Duodenal mucosa (tissue), 2 donors: ENCODE measurements at regions not wholly inside any gene's neighbourhood (a gene's known extent, or its start where the extent isn't known, plus 50 kb on each side); places are given as distances from the start of the nearest gene placed in this dataset.
"Not testable (repeated sequence)": the region's sequence is repeated elsewhere in the genome, so short reads cannot be mapped to it uniquely, and the experiment has no call there.

Experiments
- H3K27ac ChIP-seq: one replicate; pipeline ENCODE4 v1.7.0; 2013; ENCODE audit warnings: low read depth, low read length
- H3K27me3 ChIP-seq, 2 donors: one replicate each; pipeline ENCODE4 v1.7.0; 2013; ENCODE audit warnings: low read length in 2 of 2, control low read depth in 1 of 2; ENCODE audit not compliant: insufficient read depth in 2 of 2, control insufficient read depth in 1 of 2
- H3K36me3 ChIP-seq, 2 donors: one replicate each; pipeline ENCODE4 v1.7.0; 2013; ENCODE audit warnings: low read length in 2 of 2, control low read depth in 1 of 2; ENCODE audit not compliant: insufficient read depth in 2 of 2, control insufficient read depth in 1 of 2
- H3K4me1 ChIP-seq, 2 donors: one replicate each; pipeline ENCODE4 v1.7.0; 2013; ENCODE audit warnings: low read length in 2 of 2, control low read depth in 1 of 2; ENCODE audit not compliant: insufficient read depth in 2 of 2, control insufficient read depth in 1 of 2
- H3K4me3 ChIP-seq, 2 donors: one replicate each; pipeline ENCODE4 v1.7.0; 2013; ENCODE audit warnings: low read length in 2 of 2, low read depth in 1 of 2
- H3K9ac ChIP-seq, 2 donors: one replicate each; pipeline ENCODE4 v1.7.0; 2013; ENCODE audit warnings: low read length in 2 of 2, low read depth in 1 of 2
- H3K9me3 ChIP-seq, 2 donors: one replicate each; pipeline ENCODE4 v1.7.0; 2013; ENCODE audit warnings: low read length in 2 of 2, control low read depth in 1 of 2; ENCODE audit not compliant: control insufficient read depth in 1 of 2

GRCh38 chr1:224544346-224545110 is 71.6 kb upstream of the CNIH3 start:
- H3K27me3 ChIP-seq = no peaks in the 10 kb centered on the region
- no peak overlapping the region for H3K9ac ChIP-seq
- no peaks in the 10 kb centered on the region for H3K36me3 ChIP-seq
- peaks cover 0 to 4% of the 10 kb centered on the region in 2 donors for H3K4me1 ChIP-seq
- H3K4me3 ChIP-seq = no peak overlapping the region
- H3K9me3 ChIP-seq = no peaks in the 10 kb centered on the region
- no peak overlapping the region for H3K27ac ChIP-seq

GRCh38 chr1:224545571-224545970 is 70.5 kb upstream of the CNIH3 start:
- no peaks in the 10 kb centered on the region for H3K36me3 ChIP-seq
- H3K9me3 ChIP-seq = no peaks in the 10 kb centered on the region
- H3K27me3 ChIP-seq = no peaks in the 10 kb centered on the region
- no peak overlapping the region for H3K4me3 ChIP-seq
- H3K27ac ChIP-seq = no peak overlapping the region
- peaks cover 0 to 4% of the 10 kb centered on the region in 2 donors for H3K4me1 ChIP-seq
- H3K9ac ChIP-seq = no peak overlapping the region

- Histone ChIP-seq H3K9me3 (no peaks in the 10 kb centered on the region), H3K36me3 (no peaks in the 10 kb centered on the region), H3K27ac (no peak overlapping the region), H3K4me3 (no peak overlapping the region), H3K9ac (no peak overlapping the region), H3K4me1 (no peaks in the 10 kb centered on the region), H3K27me3 (no peaks in the 10 kb centered on the region)
Observed at GRCh38 chr1:224548676-224549075, 67.4 kb upstream of the CNIH3 start.

GRCh38 chr1:224551189-224551588 is 64.9 kb upstream of the CNIH3 start:
- H3K27ac ChIP-seq, H3K36me3 ChIP-seq, H3K27me3 ChIP-seq, H3K4me1 ChIP-seq, H3K9me3 ChIP-seq, H3K4me3 ChIP-seq, H3K9ac ChIP-seq: not testable (repeated sequence)

- Histone ChIP-seq H3K9ac (no peak overlapping the region), H3K27me3 (no peaks in the 10 kb centered on the region), H3K9me3 (no peaks in the 10 kb centered on the region), H3K27ac (no peak overlapping the region), H3K4me3 (no peak overlapping the region), H3K4me1 (no peaks in the 10 kb centered on the region), H3K36me3 (no peaks in the 10 kb centered on the region)
Observed at GRCh38 chr1:224554056-224554455, 62.1 kb upstream of the CNIH3 start.

GRCh38 chr1:224554620-224555259 is 61.4 kb upstream of the CNIH3 start:
- no peaks in the 10 kb centered on the region for H3K4me1 ChIP-seq
- no peaks in the 10 kb centered on the region for H3K9me3 ChIP-seq
- no peaks in the 10 kb centered on the region for H3K36me3 ChIP-seq
- H3K4me3 ChIP-seq = no peak overlapping the region
- H3K27ac ChIP-seq = no peak overlapping the region
- H3K9ac ChIP-seq = no peak overlapping the region
- H3K27me3 ChIP-seq = no peaks in the 10 kb centered on the region

GRCh38 chr1:224558904-224559303 is 57.2 kb upstream of the CNIH3 start:
- Histone ChIP-seq H3K27ac (no peak overlapping the region), H3K27me3 (no peaks in the 10 kb centered on the region), H3K4me1 (no peaks in the 10 kb centered on the region), H3K9me3 (no peaks in the 10 kb centered on the region), H3K36me3 (no peaks in the 10 kb centered on the region), H3K4me3 (no peak overlapping the region), H3K9ac (no peak overlapping the region)

- Histone ChIP-seq H3K9me3 (no peaks in the 10 kb centered on the region), H3K27ac (no peak overlapping the region), H3K27me3 (no peaks in the 10 kb centered on the region), H3K4me3 (no peak overlapping the region), H3K36me3 (no peaks in the 10 kb centered on the region), H3K9ac (no peak overlapping the region), H3K4me1 (no peaks in the 10 kb centered on the region)
Observed at GRCh38 chr1:224559981-224560728, 56.0 kb upstream of the CNIH3 start.

GRCh38 chr1:224562881-224563280 is 53.2 kb upstream of the CNIH3 start:
- not testable (repeated sequence) for H3K36me3 ChIP-seq, H3K27me3 ChIP-seq, H3K4me3 ChIP-seq, H3K27ac ChIP-seq, H3K4me1 ChIP-seq, H3K9me3 ChIP-seq, H3K9ac ChIP-seq

GRCh38 chr1:224563666-224564065 is 52.5 kb upstream of the CNIH3 start:
- Histone ChIP-seq H3K9me3 (no peaks in the 10 kb centered on the region), H3K4me3 (no peak overlapping the region), H3K36me3 (no peaks in the 10 kb centered on the region), H3K9ac (no peak overlapping the region), H3K27me3 (no peaks in the 10 kb centered on the region), H3K27ac (no peak overlapping the region), H3K4me1 (no peaks in the 10 kb centered on the region)
